CD4-positive, alpha-beta T cell treated with Interleukin-10 for 1 hour (primary cell): ENCODE measurements at regions not wholly inside any gene's neighbourhood (a gene's known extent, or its start where the extent isn't known, plus 50 kb on each side); places are given as distances from the start of the nearest gene placed in this dataset.
"Not testable (repeated sequence)": the region's sequence is repeated elsewhere in the genome, so short reads cannot be mapped to it uniquely, and the experiment has no call there.

Experiments used
- DNase-seq: peaks from one replicate; pipeline ENCODE4 v3.0.0-alpha.2; 2020

GRCh38 chr2:125736306-125736705 is 919.7 kb upstream of the GYPC start:
- no peak for DNase-seq

DNA sequence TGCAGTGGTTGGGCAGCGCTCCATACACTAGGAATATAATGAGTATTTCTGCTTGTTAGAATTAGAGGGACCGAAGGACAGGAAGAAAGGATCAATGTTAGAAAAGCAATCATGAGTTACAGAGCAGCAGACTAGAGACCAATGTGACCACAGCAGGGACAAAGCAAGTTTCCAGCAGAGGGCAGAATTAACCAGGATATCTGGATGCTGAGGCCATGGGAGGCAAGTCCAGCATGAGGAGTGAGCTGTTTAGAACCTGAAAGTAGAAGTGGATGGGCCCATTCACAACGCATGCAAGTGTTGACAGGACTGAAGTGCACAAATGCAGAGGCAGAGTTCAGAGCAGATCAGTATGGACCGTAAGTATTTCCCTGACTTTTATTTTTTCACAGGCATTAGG is 910.4 kb upstream of the GYPC start:
- no peak for DNase-seq

DNA sequence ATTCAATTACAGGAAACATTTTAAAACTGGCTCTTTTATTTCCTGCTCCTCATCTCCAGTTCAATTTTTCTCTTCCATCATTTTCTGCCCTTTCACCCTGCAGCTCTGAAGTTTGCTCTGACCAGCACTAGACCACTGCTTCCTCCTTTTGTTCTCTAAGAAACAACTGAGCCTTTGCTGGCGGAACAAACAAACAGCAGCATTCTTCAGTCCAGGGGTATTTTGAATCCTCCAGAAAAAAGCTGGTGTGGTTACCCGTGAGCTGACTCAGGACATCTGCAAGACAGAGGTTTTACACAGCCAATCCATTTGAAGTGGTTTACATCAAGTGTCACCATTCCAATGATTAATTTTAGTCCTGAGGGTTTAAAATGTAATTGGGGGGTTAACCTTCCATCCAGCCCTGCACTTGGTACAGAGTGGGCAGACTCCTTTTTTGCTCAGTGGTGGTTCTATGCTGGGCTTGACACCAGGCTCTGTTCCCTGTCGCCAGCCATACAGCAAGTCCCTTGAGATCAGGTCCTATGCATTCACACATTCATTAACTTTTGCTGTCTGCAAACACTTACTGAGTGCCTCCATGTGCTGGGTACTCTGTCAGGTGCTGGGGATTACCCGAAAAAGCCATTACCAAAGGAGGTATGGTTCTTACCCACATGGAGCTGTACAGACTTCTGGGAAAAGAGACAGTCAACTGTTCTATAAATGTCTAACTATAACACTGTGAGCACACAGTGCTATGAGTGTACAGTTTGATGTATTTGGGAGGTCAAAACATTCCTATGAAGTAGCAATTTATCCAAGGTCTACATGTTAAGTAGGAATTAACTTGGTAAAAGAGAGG is 909.4 kb upstream of the GYPC start:
- no peak for DNase-seq

DNA sequence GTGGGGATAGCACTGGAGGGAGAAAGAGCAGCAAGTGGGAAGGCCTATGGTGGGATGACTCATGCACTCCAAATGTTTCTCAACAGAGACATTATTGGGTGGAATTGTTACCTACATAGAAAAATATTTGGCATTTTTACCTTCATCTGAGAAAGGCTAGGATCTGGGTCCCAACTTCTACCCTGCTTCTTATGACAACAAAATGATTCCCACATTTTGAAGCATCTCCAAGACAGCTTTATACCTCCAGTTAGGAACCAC is 908.9 kb upstream of the GYPC start:
- DNase-seq: no peak

DNA sequence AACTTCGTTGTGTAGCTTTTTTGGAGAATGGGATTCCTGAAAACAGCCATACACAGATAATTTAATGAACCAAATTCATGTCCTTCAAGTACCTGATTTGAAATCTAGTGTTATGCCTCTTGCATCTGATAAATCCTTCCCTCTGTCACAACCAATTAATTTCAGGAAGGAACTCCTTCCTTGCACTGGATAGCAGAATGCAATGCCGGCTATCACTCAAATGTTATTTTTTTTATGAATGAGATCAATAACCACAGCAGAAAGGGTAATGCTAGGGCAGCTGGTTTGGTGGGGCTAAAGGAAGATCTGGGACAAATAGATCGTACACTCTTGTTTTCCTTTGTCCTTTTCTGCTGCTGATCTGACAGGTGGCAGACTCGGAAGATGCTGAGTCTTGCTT is 899.5 kb upstream of the GYPC start:
- DNase-seq: no peak

DNA sequence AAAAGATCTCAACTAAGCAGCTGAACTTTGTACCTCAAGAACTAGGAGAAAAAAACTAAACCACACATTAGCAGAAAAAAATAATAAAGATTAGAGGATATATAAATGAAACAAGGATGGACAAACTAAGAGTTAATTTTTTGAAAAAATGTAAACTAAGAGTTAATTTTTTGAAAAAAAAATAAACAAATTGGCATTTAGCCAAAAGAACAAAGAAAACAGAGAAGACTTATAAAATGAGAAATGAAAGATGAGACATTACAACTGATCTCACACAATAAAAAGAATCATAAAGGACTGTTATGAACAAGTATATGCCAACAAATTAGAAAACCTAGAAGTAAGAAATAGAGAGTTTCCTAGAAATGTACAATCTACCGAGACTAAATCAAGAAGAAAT is 859.2 kb upstream of the GYPC start:
- no peak for DNase-seq

GRCh38 chr2:125797192-125797591 is 858.8 kb upstream of the GYPC start:
- DNase-seq: no peak

GRCh38 chr2:125822746-125823145 is 833.2 kb upstream of the GYPC start:
- no peak for DNase-seq

DNA sequence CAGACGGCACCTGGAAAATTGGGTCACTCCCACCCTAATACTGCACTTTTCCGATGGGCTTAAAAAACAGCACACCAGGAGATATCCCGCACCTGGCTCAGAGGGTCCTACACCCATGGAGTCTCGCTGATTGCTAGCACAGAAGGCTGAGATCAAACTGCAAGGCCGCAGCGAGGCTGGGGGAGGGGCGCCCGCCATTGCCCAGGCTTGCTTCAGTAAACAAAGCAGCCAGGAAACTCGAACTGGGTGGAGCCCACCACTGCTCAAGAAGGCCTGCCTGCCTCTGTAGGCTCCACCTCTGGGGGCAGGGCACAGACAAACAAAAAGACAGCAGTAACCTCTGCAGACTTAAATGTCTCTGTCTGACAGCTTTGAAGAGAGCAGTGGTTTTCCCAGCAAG is 830.2 kb upstream of the GYPC start:
- not testable (repeated sequence) for DNase-seq

GRCh38 chr2:125837128-125837527 is 818.8 kb upstream of the GYPC start:
- no peak for DNase-seq

DNA sequence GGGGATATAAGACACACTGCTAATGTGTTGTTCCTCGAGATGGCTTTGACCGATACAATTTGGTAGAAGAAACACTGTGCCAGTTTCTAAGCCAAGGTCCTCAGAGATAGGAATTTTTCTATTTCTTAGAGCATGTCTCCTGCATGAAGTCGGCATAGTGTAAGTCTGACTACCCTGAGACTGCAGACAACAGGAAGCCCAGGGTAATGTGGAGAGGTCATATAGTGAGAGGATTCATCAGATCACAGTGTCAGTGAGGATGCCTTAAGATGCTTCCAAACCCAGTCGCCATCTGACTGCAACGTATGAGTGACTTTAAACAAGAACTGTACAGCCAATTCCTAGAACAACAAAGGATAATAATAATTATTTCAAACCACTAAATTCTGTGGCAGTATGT is 818.3 kb upstream of the GYPC start:
- no peak for DNase-seq

GRCh38 chr2:125839945-125840344 is 816.0 kb upstream of the GYPC start:
- no peak for DNase-seq

DNA sequence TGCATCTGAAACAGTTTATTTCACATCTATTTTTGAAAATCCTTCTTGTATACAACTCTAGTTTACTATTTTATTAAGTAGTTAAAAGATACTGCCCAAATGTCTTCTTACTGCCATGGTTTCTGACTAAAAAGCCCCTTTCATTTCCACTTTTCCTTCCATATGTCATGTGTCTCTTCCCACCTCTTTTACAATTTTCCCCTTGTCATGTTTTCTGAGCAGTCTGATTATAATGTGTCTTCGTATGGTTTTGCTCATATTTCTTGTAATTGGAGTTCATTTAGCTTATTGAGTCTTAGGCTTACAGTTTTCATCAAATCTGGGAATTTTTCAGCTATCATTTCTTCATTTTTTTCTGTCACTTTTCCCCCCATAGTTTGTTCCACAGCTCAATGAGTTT is 813.9 kb upstream of the GYPC start:
- DNase-seq: no peak

- no peak for DNase-seq
Observed at GRCh38 chr2:125850541-125850940, 805.4 kb upstream of the GYPC start.

DNA sequence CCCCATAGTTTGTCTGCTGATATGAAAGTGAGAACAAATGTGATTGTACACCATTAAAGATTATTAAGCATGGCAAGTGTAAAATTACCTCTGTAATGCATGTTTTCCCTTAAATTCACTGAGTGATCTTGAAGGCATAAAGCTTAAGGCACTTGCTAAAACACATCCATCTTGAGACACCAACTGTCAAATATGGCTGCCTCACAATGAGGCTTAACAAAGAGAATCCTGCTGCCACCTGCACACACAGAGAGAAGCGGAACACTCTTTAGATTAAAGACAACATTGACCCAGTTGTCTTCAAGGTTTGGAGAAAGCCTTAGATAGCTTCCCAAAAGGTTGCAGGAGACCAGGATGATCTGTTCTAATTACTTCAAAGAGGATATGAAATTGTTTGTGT is 803.6 kb upstream of the GYPC start:
- DNase-seq: no peak

GRCh38 chr2:125853626-125854025 is 802.3 kb upstream of the GYPC start:
- no peak for DNase-seq

- DNase-seq: no peak
Observed at GRCh38 chr2:125855204-125855603, 800.8 kb upstream of the GYPC start.

- no peak for DNase-seq
Observed at GRCh38 chr2:125857971-125858794, 797.8 kb upstream of the GYPC start.

DNA sequence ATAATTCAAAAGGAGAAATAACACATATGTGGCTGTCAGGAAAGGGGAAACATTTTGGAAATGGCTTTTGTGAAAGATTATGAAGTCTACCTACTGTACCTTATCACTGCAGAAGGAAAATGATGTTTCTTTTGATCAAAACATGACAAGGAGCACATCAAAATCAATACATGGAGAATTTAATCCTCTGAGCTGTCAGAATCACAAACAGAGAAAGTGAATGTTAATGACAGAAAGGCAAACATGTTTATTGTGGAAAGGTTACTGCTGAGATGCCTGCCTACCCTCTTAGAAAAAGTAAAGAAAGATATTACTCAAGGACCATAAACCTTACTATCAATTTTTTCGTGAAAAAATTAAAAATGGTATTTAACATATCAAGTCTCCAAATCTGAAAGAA is 794.5 kb upstream of the GYPC start:
- DNase-seq: no peak

- DNase-seq: no peak
Observed at GRCh38 chr2:125867908-125868307, 788.0 kb upstream of the GYPC start.

DNA sequence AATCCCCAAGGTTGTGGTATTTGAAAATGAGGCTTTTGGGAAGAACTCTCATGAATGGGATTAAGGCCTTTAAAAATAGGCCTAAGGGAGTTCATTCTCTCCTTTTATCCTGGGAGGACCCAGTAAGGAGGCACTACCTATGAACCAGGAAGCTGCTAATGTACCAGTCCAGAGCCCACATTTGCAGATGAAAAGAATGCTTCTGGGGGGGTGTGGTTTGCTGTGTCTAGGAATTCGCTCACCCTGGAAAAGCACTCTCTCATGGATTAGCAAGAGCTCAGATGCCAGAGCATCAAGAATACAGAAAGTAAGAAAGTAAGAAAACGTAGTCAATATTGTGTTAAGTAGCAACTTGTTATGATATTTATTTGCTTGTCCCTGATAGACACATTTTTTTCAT is 785.7 kb upstream of the GYPC start:
- DNase-seq: no peak

DNA sequence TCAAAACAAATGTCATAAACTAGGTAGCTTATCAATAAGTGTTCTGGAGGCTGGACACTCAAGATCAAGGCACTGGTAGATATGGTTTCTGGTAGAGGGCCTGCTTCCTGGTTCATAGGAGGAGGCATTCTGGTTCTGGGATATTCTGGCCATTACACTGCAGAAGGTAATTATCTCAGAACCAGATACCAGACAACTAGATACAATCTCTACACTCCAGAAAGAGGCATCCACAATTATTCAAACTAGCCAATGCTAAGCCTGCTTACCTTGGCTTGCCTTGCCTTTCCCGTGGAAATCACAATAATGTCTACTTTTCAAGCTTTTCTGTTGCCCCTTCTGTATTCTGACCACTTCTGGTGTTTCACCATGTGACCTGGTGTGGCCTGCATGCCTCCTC is 785.2 kb upstream of the GYPC start:
- DNase-seq: no peak

GRCh38 chr2:125874564-125874963 is 781.4 kb upstream of the GYPC start:
- DNase-seq: no peak

DNA sequence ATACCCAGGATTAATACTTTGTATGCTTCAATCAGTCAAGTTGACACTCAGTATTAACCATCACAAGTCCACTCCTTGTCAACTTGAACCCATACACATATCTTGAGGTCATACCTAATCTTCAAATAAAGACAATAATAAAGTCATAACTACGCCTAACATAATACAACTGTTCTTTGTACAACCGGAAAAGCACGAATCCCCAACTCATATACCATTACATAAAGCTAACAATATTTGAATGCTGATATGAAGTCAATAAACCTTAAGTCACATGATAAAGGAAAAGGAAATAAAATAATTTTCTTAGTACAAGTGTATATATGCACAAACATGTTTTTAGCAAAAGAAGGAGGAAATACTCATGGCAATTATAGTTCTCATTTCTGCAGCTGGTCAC is 770.6 kb upstream of the GYPC start:
- DNase-seq: no peak

GRCh38 chr2:125886153-125886552 is 769.8 kb upstream of the GYPC start:
- DNase-seq: no peak
